Mammary epithelial cell (primary cell): ENCODE measurements at regions not wholly inside any gene's neighbourhood (a gene's known extent, or its start where the extent isn't known, plus 50 kb on each side); places are given as distances from the start of the nearest gene placed in this dataset.

Experiments used
- CTCF ChIP-seq, 2 donors: IDR thresholded peaks in 1 of 2; conservative IDR thresholded peaks in 1 of 2; 2 replicates each; pipeline ENCODE4 v1.5.1; 2011 to 2012; ENCODE audit warnings: inconsistent platforms in 2 of 2, low read length in 2 of 2, mild to moderate bottlenecking in 2 of 2, control low read depth in 1 of 2, low read depth in 1 of 2; ENCODE audit not compliant: insufficient read depth in 1 of 2; ENCODE audit errors: extremely low read depth in 1 of 2
- EZH2 ChIP-seq: IDR thresholded peaks from 2 replicates; pipeline ENCODE4 v1.6.1; 2012; ENCODE audit warnings: low read length, inconsistent platforms, borderline replicate concordance

- TF ChIP-seq CTCF (conservative IDR thresholded peaks at IDR 0.05 in 1 of 2, IDR thresholded peaks at IDR 0.05 in 1 of 2; ENCODE audit: extremely low read depth in 1 of 2, insufficient read depth in 1 of 2, low read depth in 1 of 2, low read length in 2 of 2): no peak
- TF ChIP-seq EZH2: no peak
Observed at GRCh38 chr3:30982416-30983075, 88.1 kb upstream of the GADL1 start.
